Type B pancreatic cell (in vitro differentiated cells): ENCODE measurements at regions not wholly inside any gene's neighbourhood (a gene's known extent, or its start where the extent isn't known, plus 50 kb on each side); places are given as distances from the start of the nearest gene placed in this dataset.

ENCODE experiments used
- DNase-seq: peaks from one replicate; pipeline ENCODE4 v3.0.0; 2021; ENCODE audit warnings: mixed read lengths; ENCODE audit not compliant: unreplicated experiment; ENCODE audit errors: extremely low spot score
- H3K27ac Mint-ChIP-seq: 2 replicates; pipeline ENCODE4 v1.8.0; 2021; ENCODE audit warnings: mild to moderate bottlenecking, mixed read lengths
- H3K27me3 Mint-ChIP-seq: 2 replicates; pipeline ENCODE4 v1.8.0; 2021; ENCODE audit warnings: mixed read lengths
- H3K36me3 Mint-ChIP-seq: 2 replicates; pipeline ENCODE4 v1.8.0; 2021; ENCODE audit warnings: mixed read lengths
- H3K4me1 Mint-ChIP-seq: one replicate; pipeline ENCODE4 v1.8.0; 2021; ENCODE audit warnings: mixed read lengths; ENCODE audit not compliant: unreplicated experiment
- H3K4me3 Mint-ChIP-seq: 2 replicates; pipeline ENCODE4 v1.8.0; 2021; ENCODE audit warnings: mild to moderate bottlenecking, mixed read lengths
- H3K9me3 Mint-ChIP-seq: 2 replicates; pipeline ENCODE4 v1.8.0; 2021; ENCODE audit warnings: mixed read lengths
- CTCF ChIP-seq: fragments of 200-600 bp; sonication (generic); conservative IDR thresholded peaks from 2 replicates; pipeline ENCODE4 v1.5.0; 2021; ENCODE audit warnings: antibody characterized with exemption, mild to moderate bottlenecking

DNA sequence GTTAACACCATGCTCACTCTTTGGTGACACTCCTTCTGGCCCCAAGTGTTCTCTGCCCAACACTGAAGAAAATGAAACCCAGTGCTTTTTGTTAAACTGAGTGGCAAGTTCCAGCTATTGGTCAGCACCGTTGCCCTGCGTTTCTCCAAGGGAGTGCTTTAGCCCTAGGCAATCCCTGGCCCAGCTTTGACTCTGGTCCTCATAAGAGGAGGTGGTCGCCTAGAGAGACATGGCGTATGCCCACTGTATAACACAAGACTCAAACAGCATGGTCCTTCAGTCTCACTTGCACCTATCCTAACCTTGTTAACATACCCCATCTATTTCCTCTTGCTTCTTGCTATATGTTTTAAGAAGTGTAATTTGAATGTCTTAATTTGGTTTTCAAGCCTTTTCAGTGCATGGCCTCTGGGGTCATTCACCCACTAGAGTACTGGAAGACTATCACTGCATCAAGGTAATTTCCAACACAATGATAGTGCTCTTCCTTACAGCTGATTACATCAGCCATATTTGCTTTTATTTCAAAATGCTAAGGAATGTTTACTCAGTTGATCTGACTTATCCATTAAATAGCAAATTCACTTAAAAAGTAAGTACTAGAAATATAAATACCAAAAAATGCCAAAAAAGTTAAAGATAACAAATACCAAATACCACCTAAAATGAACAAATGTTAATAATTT lies 190.5 kb upstream of the SOX21 start:
- no peaks in the 10 kb centered on the region for H3K4me1 Mint-ChIP-seq
- DNase-seq = no peak
- TF ChIP-seq CTCF = no peak
- no peak overlapping the region for H3K4me3 Mint-ChIP-seq
- H3K36me3 Mint-ChIP-seq = no peaks in the 10 kb centered on the region
- H3K27ac Mint-ChIP-seq = no peak overlapping the region
- no peaks in the 10 kb centered on the region for H3K27me3 Mint-ChIP-seq
- H3K9me3 Mint-ChIP-seq = no peaks in the 10 kb centered on the region

GRCh38 chr13:94901070-94901469 lies 188.7 kb upstream of the SOX21 start:
- H3K36me3 Mint-ChIP-seq = no peaks in the 10 kb centered on the region
- H3K4me1 Mint-ChIP-seq = no peaks in the 10 kb centered on the region
- H3K9me3 Mint-ChIP-seq = no peaks in the 10 kb centered on the region
- no peak for TF ChIP-seq CTCF
- no peak overlapping the region for H3K4me3 Mint-ChIP-seq
- H3K27me3 Mint-ChIP-seq = no peaks in the 10 kb centered on the region
- DNase-seq = no peak
- no peak overlapping the region for H3K27ac Mint-ChIP-seq

- H3K4me1 Mint-ChIP-seq = no peaks in the 10 kb centered on the region
Measured at GRCh38 chr13:94896719-94897317, 184.5 kb upstream of the SOX21 start.

DNA sequence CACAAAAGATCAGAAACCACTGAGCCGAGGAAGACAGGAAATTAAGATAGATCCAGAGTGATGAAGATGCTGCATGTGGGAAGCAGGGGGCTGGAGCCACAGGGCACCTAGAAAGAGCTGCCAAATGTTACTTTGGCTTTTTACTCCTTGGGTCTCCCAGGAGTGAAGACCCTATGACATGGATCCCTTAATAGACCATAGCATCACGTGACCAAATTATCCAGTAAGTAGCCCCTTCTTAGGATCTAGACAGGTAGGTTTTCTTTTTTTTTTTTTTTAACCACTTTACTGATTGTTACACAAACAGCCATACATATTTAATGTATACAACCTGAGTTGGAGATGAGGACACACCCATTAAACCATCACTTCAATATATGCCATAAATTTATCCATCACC lies 183.9 kb upstream of the SOX21 start:
- no peak overlapping the region for H3K27ac Mint-ChIP-seq
- H3K4me3 Mint-ChIP-seq = no peak overlapping the region
- no peaks in the 10 kb centered on the region for H3K4me1 Mint-ChIP-seq
- H3K27me3 Mint-ChIP-seq = no peaks in the 10 kb centered on the region
- no peak for TF ChIP-seq CTCF
- no peaks in the 10 kb centered on the region for H3K9me3 Mint-ChIP-seq
- no peak for DNase-seq
- H3K36me3 Mint-ChIP-seq = no peaks in the 10 kb centered on the region

More at GRCh38 chr13:94896719-94897317, 184.5 kb upstream of the SOX21 start:
- Mint-ChIP-seq H3K27me3 (no peaks in the 10 kb centered on the region), H3K36me3 (no peaks in the 10 kb centered on the region), H3K9me3 (no peaks in the 10 kb centered on the region), H3K27ac (no peak overlapping the region), H3K4me3 (no peak overlapping the region)
- TF ChIP-seq CTCF = no peak
- no peak for DNase-seq

- no peak overlapping the region for H3K4me3 Mint-ChIP-seq
- no peak for DNase-seq
- TF ChIP-seq CTCF = no peak
- no peaks in the 10 kb centered on the region for H3K4me1 Mint-ChIP-seq
- H3K36me3 Mint-ChIP-seq = no peaks in the 10 kb centered on the region
- H3K9me3 Mint-ChIP-seq = no peaks in the 10 kb centered on the region
- no peak overlapping the region for H3K27ac Mint-ChIP-seq
- no peaks in the 10 kb centered on the region for H3K27me3 Mint-ChIP-seq
Measured at GRCh38 chr13:94886191-94886590, 173.8 kb upstream of the SOX21 start.
